ENCODE measurements at regions not wholly inside any gene's neighbourhood (a gene's known extent, or its start where the extent isn't known, plus 50 kb on each side); places are given as distances from the start of the nearest gene placed in this dataset.

DNA sequence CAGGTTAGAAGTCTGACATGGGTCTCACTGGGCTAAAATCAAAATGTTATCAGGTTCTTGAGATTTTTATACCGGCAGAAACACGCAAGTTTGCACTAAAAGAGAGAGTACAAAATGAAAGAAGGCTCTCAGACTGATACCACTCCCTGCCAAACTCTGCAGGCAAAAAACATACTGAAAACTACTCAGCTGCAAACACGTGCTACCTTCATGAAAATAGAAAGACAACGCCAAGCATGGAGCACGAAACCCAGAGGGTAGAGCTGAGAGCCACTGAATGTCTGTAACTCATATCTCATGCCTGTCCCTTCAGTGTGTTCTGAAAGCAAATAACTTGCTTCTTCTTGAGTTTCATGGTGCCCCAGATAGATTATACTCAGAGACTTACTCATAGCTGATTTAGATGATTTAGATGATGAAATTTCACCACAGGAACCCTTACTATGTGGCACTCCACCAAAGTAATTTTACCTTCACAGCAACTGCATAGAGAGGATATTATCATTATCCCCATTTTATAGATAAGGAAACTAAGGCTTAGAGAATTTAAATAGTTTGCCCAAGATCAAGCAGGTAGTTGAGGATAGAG lies 313.0 kb upstream of the SLC39A10 start:
- Histone ChIP-seq H3K27ac (no peak overlapping the region), H3K4me1 (no peaks in the 10 kb centered on the region), H3K36me3 (no peaks in the 10 kb centered on the region), H3K9me3 (no peaks in the 10 kb centered on the region), H3K27me3 (replicated peaks in 1 of 7) (no peaks in the 10 kb centered on the region), H3K4me3 (no peak overlapping the region)
- intact Hi-C loops (cut with DNase I; ENCODE audit: low total_unique reads) = no loop called here
- no peak for DNase-seq
- TF ChIP-seq POLR2AphosphoS5 (IDR thresholded peaks at IDR 0.05) (no peak), CTCF (IDR thresholded peaks at IDR 0.05 in 8 of 11, conservative IDR thresholded peaks at IDR 0.05 in 3 of 11) (no peak), POLR2A (IDR thresholded peaks at IDR 0.05) (no peak)
- 69 to 76% (median 72%) methylated on average over 5 of the region's 5 CpGs for WGBS, 5 donors

- H3K36me3 ChIP-seq = no peaks in the 10 kb centered on the region
- no peaks in the 10 kb centered on the region for H3K27me3 ChIP-seq (replicated peaks in 1 of 7)
- no peak overlapping the region for H3K27ac ChIP-seq
- 78 to 87% (median 82%) methylated on average over 2 of the region's 2 CpGs for WGBS, 5 donors
- H3K4me1 ChIP-seq = no peaks in the 10 kb centered on the region
- no peak for TF ChIP-seq POLR2AphosphoS5 (IDR thresholded peaks at IDR 0.05)
- TF ChIP-seq POLR2A (IDR thresholded peaks at IDR 0.05) = no peak
- no peak for TF ChIP-seq CTCF (IDR thresholded peaks at IDR 0.05 in 8 of 11, conservative IDR thresholded peaks at IDR 0.05 in 3 of 11)
- no peak for DNase-seq
- H3K9me3 ChIP-seq = no peaks in the 10 kb centered on the region
- H3K4me3 ChIP-seq = no peak overlapping the region
- intact Hi-C loops (cut with DNase I; ENCODE audit: low total_unique reads) = no loop called here
Measured at GRCh38 chr2:195343540-195343939, 313.5 kb upstream of the SLC39A10 start.

- intact Hi-C loops (cut with DNase I; ENCODE audit: low total_unique reads) = no loop called here
- 76 to 90% (median 86%) methylated on average over 4 of the region's 4 CpGs for WGBS, 5 donors
- no peaks in the 10 kb centered on the region for H3K36me3 ChIP-seq
- H3K4me1 ChIP-seq = no peaks in the 10 kb centered on the region
- H3K27ac ChIP-seq = no peak overlapping the region
- no peak for TF ChIP-seq POLR2A (IDR thresholded peaks at IDR 0.05)
- no peak for TF ChIP-seq POLR2AphosphoS5 (IDR thresholded peaks at IDR 0.05)
- no peak for TF ChIP-seq CTCF (IDR thresholded peaks at IDR 0.05 in 8 of 11, conservative IDR thresholded peaks at IDR 0.05 in 3 of 11)
- no peaks in the 10 kb centered on the region for H3K9me3 ChIP-seq
- no peaks in the 10 kb centered on the region for H3K27me3 ChIP-seq (replicated peaks in 1 of 7)
- no peak overlapping the region for H3K4me3 ChIP-seq
- no peak for DNase-seq
Measured at GRCh38 chr2:195342061-195342460, 315.0 kb upstream of the SLC39A10 start.

DNA sequence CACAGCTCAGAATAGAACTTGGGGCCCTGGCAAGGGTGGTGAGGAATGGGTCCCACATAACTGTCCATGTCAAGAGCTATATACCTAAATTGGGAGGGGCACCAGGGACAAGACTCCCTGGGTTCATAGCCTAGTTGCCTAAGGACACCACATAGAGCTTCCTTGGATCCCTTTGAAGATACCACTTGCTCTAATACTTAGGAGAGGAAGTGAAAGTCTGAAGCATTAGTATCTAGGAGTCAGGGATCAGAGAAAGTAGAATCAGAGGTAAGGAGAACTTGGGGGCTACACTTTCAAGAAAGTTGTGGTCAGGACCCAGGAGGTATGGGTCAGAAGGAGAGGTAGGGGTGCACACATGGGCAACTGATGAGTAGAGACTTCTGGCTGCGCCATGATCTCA lies 318.2 kb upstream of the SLC39A10 start:
- Histone ChIP-seq H3K27ac (no peak overlapping the region), H3K36me3 (no peaks in the 10 kb centered on the region), H3K9me3 (no peaks in the 10 kb centered on the region), H3K27me3 (replicated peaks in 1 of 7) (no peaks in the 10 kb centered on the region), H3K4me1 (no peaks in the 10 kb centered on the region), H3K4me3 (no peak overlapping the region)
- intact Hi-C loops (cut with DNase I; ENCODE audit: low total_unique reads) = no loop called here
- TF ChIP-seq CTCF (IDR thresholded peaks at IDR 0.05 in 8 of 11, conservative IDR thresholded peaks at IDR 0.05 in 3 of 11) (no peak), POLR2A (IDR thresholded peaks at IDR 0.05) (no peak), POLR2AphosphoS5 (IDR thresholded peaks at IDR 0.05) (no peak)
- WGBS, 5 donors = 93 to 100% (median 100%) methylated on average over 1 of the region's 1 CpG
- DNase-seq = no peak

Data from spleen (tissue), 11 donors.